ENCODE measurements at regions not wholly inside any gene's neighbourhood (a gene's known extent, or its start where the extent isn't known, plus 50 kb on each side); places are given as distances from the start of the nearest gene placed in this dataset.

- no peak overlapping the region for H3K4me3 ChIP-seq
- no peak overlapping the region for H3K27ac ChIP-seq
- TF ChIP-seq CTCF (IDR thresholded peaks at IDR 0.05) (no peak), POLR2A (IDR thresholded peaks at IDR 0.05) (no peak)
- no peaks in the 10 kb centered on the region for H3K9me3 ChIP-seq
- H3K36me3 ChIP-seq, result no peaks in the 10 kb centered on the region
- no peaks in the 10 kb centered on the region for H3K4me1 ChIP-seq
- no peak for DNase-seq
- H3K27me3 ChIP-seq, result no peaks in the 10 kb centered on the region
Observed at GRCh38 chr1:199724049-199724448, 303.5 kb upstream of the NR5A2 start.

- no peak overlapping the region for H3K4me3 ChIP-seq
- no peaks in the 10 kb centered on the region for H3K27me3 ChIP-seq
Observed at GRCh38 chr1:199725002-199725565, 302.4 kb upstream of the NR5A2 start.

GRCh38 chr1:199727682-199728081, 299.8 kb upstream of the NR5A2 start:
- Histone ChIP-seq H3K36me3 (no peaks in the 10 kb centered on the region), H3K27ac (no peak overlapping the region), H3K27me3 (no peaks in the 10 kb centered on the region), H3K9me3 (no peaks in the 10 kb centered on the region), H3K4me1 (no peaks in the 10 kb centered on the region), H3K4me3 (no peak overlapping the region)
- DNase-seq, result no peak
- TF ChIP-seq POLR2A (IDR thresholded peaks at IDR 0.05) (no peak), CTCF (IDR thresholded peaks at IDR 0.05) (no peak)

More at GRCh38 chr1:199725002-199725565, 302.4 kb upstream of the NR5A2 start:
- H3K4me1 ChIP-seq, result no peaks in the 10 kb centered on the region
- H3K27ac ChIP-seq, result no peak overlapping the region
- TF ChIP-seq POLR2A (IDR thresholded peaks at IDR 0.05), result no peak
- no peak for TF ChIP-seq CTCF (IDR thresholded peaks at IDR 0.05)
- DNase-seq, result no peak
- no peaks in the 10 kb centered on the region for H3K36me3 ChIP-seq
- H3K9me3 ChIP-seq, result no peaks in the 10 kb centered on the region

- Histone ChIP-seq H3K36me3 (no peaks in the 10 kb centered on the region), H3K27me3 (no peaks in the 10 kb centered on the region), H3K9me3 (no peaks in the 10 kb centered on the region), H3K27ac (no peak overlapping the region), H3K4me1 (no peaks in the 10 kb centered on the region), H3K4me3 (no peak overlapping the region)
- TF ChIP-seq POLR2A (IDR thresholded peaks at IDR 0.05) (no peak), CTCF (IDR thresholded peaks at IDR 0.05) (no peak)
- no peak for DNase-seq
Observed at GRCh38 chr1:199728345-199728744, 299.2 kb upstream of the NR5A2 start.

- Histone ChIP-seq H3K27me3 (no peaks in the 10 kb centered on the region), H3K27ac (no peak overlapping the region), H3K36me3 (no peaks in the 10 kb centered on the region), H3K4me3 (no peak overlapping the region), H3K4me1 (no peaks in the 10 kb centered on the region), H3K9me3 (no peaks in the 10 kb centered on the region)
- no peak for DNase-seq
- TF ChIP-seq POLR2A (IDR thresholded peaks at IDR 0.05), result no peak
- TF ChIP-seq CTCF (IDR thresholded peaks at IDR 0.05), result no peak
Observed at GRCh38 chr1:199733125-199733524, 294.4 kb upstream of the NR5A2 start.

GRCh38 chr1:199734186-199734585, 293.3 kb upstream of the NR5A2 start:
- no peaks in the 10 kb centered on the region for H3K36me3 ChIP-seq
- H3K4me1 ChIP-seq, result no peaks in the 10 kb centered on the region
- no peak for TF ChIP-seq CTCF (IDR thresholded peaks at IDR 0.05)
- no peak for TF ChIP-seq POLR2A (IDR thresholded peaks at IDR 0.05)
- H3K27ac ChIP-seq, result no peak overlapping the region
- no peak for DNase-seq
- no peaks in the 10 kb centered on the region for H3K9me3 ChIP-seq
- H3K27me3 ChIP-seq, result no peaks in the 10 kb centered on the region
- no peak overlapping the region for H3K4me3 ChIP-seq

All from Peyer's patch (tissue), 4 donors.